Adipocyte (in vitro differentiated cells): ENCODE measurements at regions not wholly inside any gene's neighbourhood (a gene's known extent, or its start where the extent isn't known, plus 50 kb on each side); places are given as distances from the start of the nearest gene placed in this dataset.

Experiments
- DNase-seq: peaks from one replicate; pipeline ENCODE4 v3.0.0-alpha.2; 2015; ENCODE audit warnings: low read depth
- H3K27me3 ChIP-seq: replicated peaks from 2 replicates; pipeline ENCODE4 v1.7.0; 2013; ENCODE audit warnings: mild to moderate bottlenecking, low read length, moderate library complexity; ENCODE audit not compliant: control insufficient read depth, insufficient read depth
- H3K36me3 ChIP-seq: 2 replicates; pipeline ENCODE4 v1.7.0; 2013; ENCODE audit warnings: low read length, mild to moderate bottlenecking, moderate library complexity; ENCODE audit not compliant: control insufficient read depth, insufficient read depth, severe bottlenecking
- H3K4me1 ChIP-seq: 2 replicates; pipeline ENCODE4 v1.7.0; 2013; ENCODE audit warnings: mild to moderate bottlenecking, low read length, moderate library complexity; ENCODE audit not compliant: control insufficient read depth, insufficient read depth
- H3K4me3 ChIP-seq: 2 replicates; pipeline ENCODE4 v1.7.0; 2013; ENCODE audit warnings: mild to moderate bottlenecking, low read length, moderate library complexity
- H3K9ac ChIP-seq: 2 replicates; pipeline ENCODE4 v1.7.0; 2013; ENCODE audit warnings: mild to moderate bottlenecking, low read length, moderate library complexity
- H3K9me3 ChIP-seq: 2 replicates; pipeline ENCODE4 v1.7.0; 2013; ENCODE audit warnings: mild to moderate bottlenecking, low read length, moderate library complexity; ENCODE audit not compliant: control insufficient read depth

GRCh38 chr10:33758299-33758698, 423.8 kb upstream of the NRP1 start:
- H3K9ac ChIP-seq = no peak overlapping the region
- no peak for DNase-seq

GRCh38 chr10:33754052-33754451, 419.6 kb upstream of the NRP1 start:
- H3K4me1 ChIP-seq = peaks cover 6% of the 10 kb centered on the region
- H3K9me3 ChIP-seq = no peaks in the 10 kb centered on the region
- no peaks in the 10 kb centered on the region for H3K36me3 ChIP-seq
- no peak overlapping the region for H3K4me3 ChIP-seq
- peaks cover 5% of the 10 kb centered on the region for H3K27me3 ChIP-seq
- no peak for DNase-seq
- no peak overlapping the region for H3K9ac ChIP-seq

More at GRCh38 chr10:33758299-33758698, 423.8 kb upstream of the NRP1 start:
- Histone ChIP-seq H3K27me3 (no peaks in the 10 kb centered on the region), H3K4me3 (no peak overlapping the region), H3K36me3 (no peaks in the 10 kb centered on the region), H3K4me1 (peaks cover 3% of the 10 kb centered on the region), H3K9me3 (no peaks in the 10 kb centered on the region)

- DNase-seq = no peak
- no peaks in the 10 kb centered on the region for H3K9me3 ChIP-seq
- no peak overlapping the region for H3K9ac ChIP-seq
- H3K36me3 ChIP-seq = no peaks in the 10 kb centered on the region
- peaks cover 7% of the 10 kb centered on the region for H3K4me1 ChIP-seq
- peaks cover 5% of the 10 kb centered on the region for H3K27me3 ChIP-seq
- H3K4me3 ChIP-seq = no peak overlapping the region
Measured at GRCh38 chr10:33753389-33753788, 418.9 kb upstream of the NRP1 start.

- H3K27me3 ChIP-seq = peaks cover 5% of the 10 kb centered on the region
- DNase-seq = no peak
- no peaks in the 10 kb centered on the region for H3K9me3 ChIP-seq
- H3K4me3 ChIP-seq = no peak overlapping the region
- H3K36me3 ChIP-seq = no peaks in the 10 kb centered on the region
- H3K9ac ChIP-seq = no peak overlapping the region
- peaks cover 7% of the 10 kb centered on the region for H3K4me1 ChIP-seq
Measured at GRCh38 chr10:33749790-33750189, 415.3 kb upstream of the NRP1 start.

- Histone ChIP-seq H3K4me1 (peaks cover 7% of the 10 kb centered on the region), H3K4me3 (no peak overlapping the region)
- DNase-seq = peak; percentile 23
Measured at GRCh38 chr10:33749067-33749735, 414.7 kb upstream of the NRP1 start.

GRCh38 chr10:33746836-33747268, 412.4 kb upstream of the NRP1 start:
- Histone ChIP-seq H3K27me3 (peaks cover 3% of the 10 kb centered on the region), H3K4me1 (peaks cover 7% of the 10 kb centered on the region), H3K9me3 (no peaks in the 10 kb centered on the region), H3K36me3 (no peaks in the 10 kb centered on the region), H3K4me3 (no peak overlapping the region), H3K9ac (no peak overlapping the region)
- DNase-seq = peak; percentile 11

More at GRCh38 chr10:33749067-33749735, 414.7 kb upstream of the NRP1 start:
- H3K27me3 ChIP-seq = peaks cover 5% of the 10 kb centered on the region
- no peaks in the 10 kb centered on the region for H3K36me3 ChIP-seq
- H3K9ac ChIP-seq = no peak overlapping the region
- H3K9me3 ChIP-seq = no peaks in the 10 kb centered on the region

- H3K36me3 ChIP-seq = no peaks in the 10 kb centered on the region
- H3K4me1 ChIP-seq = peaks cover 7% of the 10 kb centered on the region
- H3K9ac ChIP-seq = no peak overlapping the region
- H3K27me3 ChIP-seq = peaks cover 3% of the 10 kb centered on the region
- no peak for DNase-seq
- H3K9me3 ChIP-seq = no peaks in the 10 kb centered on the region
- no peak overlapping the region for H3K4me3 ChIP-seq
Measured at GRCh38 chr10:33746186-33746585, 411.7 kb upstream of the NRP1 start.

GRCh38 chr10:33743429-33743857, 409.0 kb upstream of the NRP1 start:
- Histone ChIP-seq H3K9ac (no peak overlapping the region), H3K27me3 (no peaks in the 10 kb centered on the region), H3K4me1 (peaks cover 3% of the 10 kb centered on the region), H3K36me3 (no peaks in the 10 kb centered on the region), H3K9me3 (peaks cover 4% of the 10 kb centered on the region), H3K4me3 (no peak overlapping the region)
- DNase-seq = no peak

- peaks cover 4% of the 10 kb centered on the region for H3K9me3 ChIP-seq
- no peak overlapping the region for H3K4me3 ChIP-seq
- no peaks in the 10 kb centered on the region for H3K36me3 ChIP-seq
- no peak overlapping the region for H3K9ac ChIP-seq
- no peaks in the 10 kb centered on the region for H3K27me3 ChIP-seq
- no peaks in the 10 kb centered on the region for H3K4me1 ChIP-seq
- no peak for DNase-seq
Measured at GRCh38 chr10:33739031-33739430, 404.6 kb upstream of the NRP1 start.

- DNase-seq = peak; percentile 23
- H3K4me3 ChIP-seq = no peak overlapping the region
- no peaks in the 10 kb centered on the region for H3K36me3 ChIP-seq
- no peak overlapping the region for H3K9ac ChIP-seq
- peaks cover 4% of the 10 kb centered on the region for H3K9me3 ChIP-seq
- H3K27me3 ChIP-seq = no peaks in the 10 kb centered on the region
- H3K4me1 ChIP-seq = no peaks in the 10 kb centered on the region
Measured at GRCh38 chr10:33735464-33735923, 401.0 kb upstream of the NRP1 start.

- peaks cover 4% of the 10 kb centered on the region for H3K9me3 ChIP-seq
- no peaks in the 10 kb centered on the region for H3K36me3 ChIP-seq
- H3K4me3 ChIP-seq = no peak overlapping the region
- no peak overlapping the region for H3K9ac ChIP-seq
- H3K4me1 ChIP-seq = no peaks in the 10 kb centered on the region
- DNase-seq = no peak
- H3K27me3 ChIP-seq = no peaks in the 10 kb centered on the region
Measured at GRCh38 chr10:33734393-33735155, 400.1 kb upstream of the NRP1 start.
